GM21367 (cell line): ENCODE measurements at regions not wholly inside any gene's neighbourhood (a gene's known extent, or its start where the extent isn't known, plus 50 kb on each side); places are given as distances from the start of the nearest gene placed in this dataset.
"Not testable (repeated sequence)": the region's sequence is repeated elsewhere in the genome, so short reads cannot be mapped to it uniquely, and the experiment has no call there.

Experiments used
- ATAC-seq: cut with Tn5 transposase; IDR thresholded peaks from one replicate; pipeline ENCODE4 v1.9.1; 2021; ENCODE audit not compliant: unreplicated experiment

DNA sequence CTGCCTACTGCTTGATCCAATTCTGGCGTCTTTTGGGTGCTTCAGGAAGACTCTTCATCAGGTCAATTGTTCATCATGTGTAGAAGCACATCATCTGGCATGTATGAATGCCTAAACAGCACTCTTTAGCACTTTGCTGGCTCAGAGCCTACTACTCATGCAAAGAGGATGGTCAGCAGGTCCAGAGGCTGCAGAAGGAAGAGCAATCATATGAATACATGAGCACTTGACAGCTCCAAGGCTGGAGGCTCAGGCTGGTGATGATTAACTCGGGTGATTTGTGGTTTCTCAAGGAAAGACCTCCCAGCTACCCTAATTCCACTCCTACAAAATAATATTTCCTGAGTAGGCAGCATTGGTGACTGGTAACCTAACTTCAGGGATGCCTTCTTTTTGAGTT is 103.8 kb upstream of the CXCL13 start:
- ATAC-seq: no peak

DNA sequence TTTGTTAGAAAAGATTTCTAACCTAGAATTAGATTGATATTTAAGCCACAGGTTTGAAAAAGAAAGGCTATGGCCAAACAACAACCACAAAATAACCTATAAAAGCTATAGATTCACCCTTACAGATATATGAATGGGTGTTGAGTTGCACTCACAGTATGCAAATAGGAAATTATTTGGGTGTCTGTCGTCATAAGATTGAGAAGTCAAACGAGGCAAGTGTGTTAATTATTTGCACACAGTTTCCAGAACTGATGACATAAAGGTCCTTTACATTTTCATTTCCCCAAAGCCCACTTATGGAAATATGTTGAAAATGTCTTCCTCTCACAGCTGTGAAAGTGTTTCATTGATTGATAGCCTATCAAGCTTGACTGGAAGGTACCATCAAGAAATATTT is 101.2 kb upstream of the CXCL13 start:
- no peak for ATAC-seq

DNA sequence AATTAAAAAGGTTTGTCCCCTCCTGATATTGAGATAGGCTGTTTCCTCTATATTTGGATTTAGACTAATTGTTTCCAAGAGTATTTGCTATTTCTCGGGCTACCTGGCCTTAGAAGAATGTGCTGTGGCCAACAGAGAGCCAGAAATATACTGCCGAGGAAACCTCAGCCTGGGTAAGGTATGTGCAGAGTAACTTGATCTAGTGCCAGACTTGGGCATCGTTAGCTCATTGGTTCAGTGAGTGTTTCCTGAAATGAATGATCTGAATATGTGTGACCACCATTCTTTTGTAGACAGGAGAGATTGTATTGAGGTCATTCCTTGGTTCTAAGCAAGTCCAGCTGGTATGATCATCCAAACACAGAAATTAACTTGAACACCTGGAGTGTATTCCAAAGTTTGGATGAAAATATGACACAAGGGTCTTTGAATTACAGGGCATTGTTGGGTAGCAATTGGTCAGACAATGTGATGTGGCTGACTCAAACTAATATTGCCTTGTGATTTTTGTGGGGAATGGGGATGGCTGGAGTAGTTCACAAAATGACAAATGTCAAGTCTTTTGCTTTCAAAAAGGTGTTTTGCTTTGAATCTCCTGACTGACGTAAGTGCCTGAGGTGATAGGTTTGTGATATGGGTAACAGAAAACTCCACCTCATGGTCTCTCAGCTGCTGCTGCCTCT is 100.2 kb upstream of the CXCL13 start:
- no peak for ATAC-seq

DNA sequence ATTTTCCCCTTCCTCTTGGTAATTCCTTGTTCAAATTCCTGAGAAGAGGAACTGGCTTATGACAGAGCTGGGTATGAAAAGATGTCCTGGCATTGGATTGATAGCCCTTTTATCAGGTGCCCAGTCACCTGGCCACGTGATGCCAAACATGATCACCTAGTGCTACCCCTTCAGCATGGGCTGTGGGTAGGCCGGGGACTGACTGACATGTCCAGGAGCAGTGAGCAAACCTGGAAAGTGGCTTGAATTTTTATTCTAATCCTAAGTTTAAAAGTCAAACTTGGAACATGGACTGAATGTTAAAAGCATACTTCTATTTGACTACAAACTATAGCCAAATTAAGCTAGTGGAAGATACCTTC is 99.7 kb upstream of the CXCL13 start:
- ATAC-seq: no peak

DNA sequence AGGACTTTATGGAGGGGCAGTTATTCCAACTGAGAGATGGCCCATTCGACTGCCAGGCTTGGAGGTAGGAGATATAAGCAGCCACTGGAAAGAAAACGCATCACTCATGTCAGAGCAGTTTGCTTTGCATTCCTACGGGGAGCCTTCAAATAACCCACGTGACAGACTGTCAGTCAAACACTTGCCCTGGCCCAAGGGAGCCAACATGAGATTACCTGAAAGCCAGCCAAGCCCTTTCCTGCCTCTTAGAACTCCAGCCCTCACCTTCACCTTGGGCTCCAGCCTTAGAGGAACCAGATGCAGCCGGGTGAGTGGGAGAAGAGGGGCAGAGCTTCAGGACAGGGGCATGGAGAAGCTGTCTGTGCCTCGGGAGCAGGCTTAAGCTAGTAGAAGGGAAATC is 95.3 kb upstream of the CXCL13 start:
- ATAC-seq: no peak

DNA sequence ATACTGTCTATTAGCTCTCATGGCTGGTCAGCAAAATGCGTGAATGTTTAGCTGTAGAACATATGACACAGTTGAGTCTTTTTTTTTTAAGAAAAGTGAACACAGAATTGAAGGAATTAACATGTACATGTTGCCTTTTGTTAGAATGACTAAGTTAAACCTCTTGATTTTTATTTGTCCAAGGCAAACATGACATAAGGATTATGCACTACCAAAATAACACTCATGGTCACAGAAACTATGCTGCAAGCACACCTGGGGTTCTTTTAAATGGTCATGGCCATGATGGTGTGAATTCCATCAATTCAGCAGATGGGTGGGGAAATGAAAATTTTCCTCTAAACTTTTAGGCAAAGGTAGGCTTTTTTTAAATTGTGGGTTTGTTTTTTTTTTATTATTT is 80.1 kb upstream of the CXCL13 start:
- no peak for ATAC-seq

DNA sequence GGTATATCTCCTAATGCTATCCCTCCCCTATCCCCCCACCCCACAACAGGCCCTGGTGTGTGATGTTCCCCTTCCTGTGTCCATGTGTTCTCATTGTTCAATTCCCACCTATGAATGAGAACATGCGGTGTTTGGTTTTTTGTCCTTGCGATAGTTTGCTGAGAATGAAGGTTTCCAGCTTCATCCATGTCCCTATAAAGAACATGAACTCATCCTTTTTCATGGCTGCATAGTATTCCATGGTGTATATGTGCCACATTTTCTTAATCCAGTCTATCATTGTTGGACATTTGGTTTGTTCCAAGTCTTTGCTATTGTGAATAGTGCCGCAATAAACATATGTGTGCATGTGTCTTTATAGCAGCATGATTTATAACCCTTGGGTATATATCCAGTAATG is 77.7 kb upstream of the CXCL13 start:
- not testable (repeated sequence) for ATAC-seq

DNA sequence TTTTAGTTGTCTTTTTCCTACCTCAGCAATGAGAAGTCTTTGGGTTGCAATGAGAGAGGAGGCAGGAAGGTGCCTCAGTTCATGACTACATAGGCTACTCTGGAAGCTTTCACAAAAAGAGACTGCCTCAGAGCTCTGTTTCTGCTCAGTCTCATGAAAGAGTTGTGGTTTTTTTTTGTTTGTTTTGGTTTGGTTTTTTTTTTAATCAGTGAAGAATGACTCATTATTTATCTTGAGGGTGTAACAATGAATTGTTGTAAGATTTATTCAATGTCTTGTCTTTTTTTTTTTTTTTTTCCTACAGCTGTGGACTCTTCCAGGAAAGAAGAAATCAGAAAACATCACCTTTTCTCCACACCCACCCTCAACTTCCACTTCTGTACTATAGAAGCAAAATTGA is 67.5 kb upstream of the CXCL13 start:
- ATAC-seq: no peak

DNA sequence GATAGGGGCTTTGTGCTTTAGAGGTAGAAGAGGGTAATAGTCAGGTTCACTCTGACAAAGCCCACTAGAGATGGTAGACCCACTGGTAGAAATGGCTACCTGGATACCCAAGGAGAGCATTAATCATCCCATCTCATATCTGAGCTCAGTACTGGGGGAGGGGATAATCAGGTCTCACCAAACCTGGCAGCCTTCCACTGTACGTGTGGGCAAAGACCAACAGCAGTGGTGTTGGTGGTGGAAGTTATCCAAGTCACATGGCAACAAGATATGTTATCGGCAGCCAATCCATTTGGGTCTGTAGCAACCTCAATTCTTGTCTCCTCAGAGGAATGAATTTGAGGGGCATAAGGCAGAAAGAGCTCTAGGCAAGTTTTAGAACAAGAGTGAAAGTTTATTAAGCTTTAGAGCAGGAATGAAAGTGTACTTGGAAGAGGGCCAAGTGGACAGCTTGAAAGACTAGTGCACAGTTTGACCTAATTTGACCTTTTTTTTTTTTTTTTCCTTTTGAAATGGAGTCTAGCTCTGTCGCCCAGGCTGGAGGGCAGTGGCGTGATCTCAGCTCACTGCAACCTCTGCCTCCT is 67.0 kb upstream of the CXCL13 start:
- ATAC-seq: no peak
